ENCODE measurements at regions not wholly inside any gene's neighbourhood (a gene's known extent, or its start where the extent isn't known, plus 50 kb on each side); places are given as distances from the start of the nearest gene placed in this dataset.

DNA sequence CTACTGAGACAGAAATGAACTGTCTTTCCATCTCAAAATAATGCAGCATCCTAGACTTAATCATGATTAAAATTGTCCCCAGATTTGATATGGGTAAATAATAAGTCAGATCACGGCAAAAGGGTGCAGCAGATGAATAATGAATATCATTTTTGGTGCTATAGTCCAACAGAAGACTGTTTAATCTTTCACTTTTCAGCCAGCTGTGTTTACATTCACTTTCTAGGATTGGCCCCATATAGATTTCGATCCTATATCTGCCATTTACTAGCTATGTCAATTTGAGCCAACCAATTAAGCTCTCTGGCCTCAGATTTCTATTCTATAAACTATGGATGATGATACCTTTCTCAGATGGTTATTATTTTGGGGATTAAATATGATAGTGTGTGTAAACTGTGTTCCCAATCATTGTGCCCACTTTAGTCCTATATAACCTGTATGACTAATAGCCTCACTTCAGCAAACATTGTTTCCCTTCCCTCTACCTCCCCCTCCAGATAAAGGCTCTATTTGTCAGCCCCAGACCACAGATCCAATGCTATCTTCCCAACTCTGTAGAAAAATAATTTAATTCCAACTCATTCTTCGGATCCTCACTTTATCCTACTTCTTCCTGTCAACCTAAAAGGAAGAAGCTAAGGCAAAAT is 53.6 kb upstream of the NT5E start:
- no peak overlapping the region for H3K4me3 ChIP-seq (ENCODE audit: low read depth, low read length)
- no peak for DNase-seq (ENCODE audit: low read depth)
- TF ChIP-seq MYC (IDR thresholded peaks at IDR 0.05; ENCODE audit: low read depth, low read length), result no peak
- TF ChIP-seq, protein P1, sequence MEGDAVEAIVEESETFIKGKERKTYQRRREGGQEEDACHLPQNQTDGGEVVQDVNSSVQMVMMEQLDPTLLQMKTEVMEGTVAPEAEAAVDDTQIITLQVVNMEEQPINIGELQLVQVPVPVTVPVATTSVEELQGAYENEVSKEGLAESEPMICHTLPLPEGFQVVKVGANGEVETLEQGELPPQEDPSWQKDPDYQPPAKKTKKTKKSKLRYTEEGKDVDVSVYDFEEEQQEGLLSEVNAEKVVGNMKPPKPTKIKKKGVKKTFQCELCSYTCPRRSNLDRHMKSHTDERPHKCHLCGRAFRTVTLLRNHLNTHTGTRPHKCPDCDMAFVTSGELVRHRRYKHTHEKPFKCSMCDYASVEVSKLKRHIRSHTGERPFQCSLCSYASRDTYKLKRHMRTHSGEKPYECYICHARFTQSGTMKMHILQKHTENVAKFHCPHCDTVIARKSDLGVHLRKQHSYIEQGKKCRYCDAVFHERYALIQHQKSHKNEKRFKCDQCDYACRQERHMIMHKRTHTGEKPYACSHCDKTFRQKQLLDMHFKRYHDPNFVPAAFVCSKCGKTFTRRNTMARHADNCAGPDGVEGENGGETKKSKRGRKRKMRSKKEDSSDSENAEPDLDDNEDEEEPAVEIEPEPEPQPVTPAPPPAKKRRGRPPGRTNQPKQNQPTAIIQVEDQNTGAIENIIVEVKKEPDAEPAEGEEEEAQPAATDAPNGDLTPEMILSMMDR (IDR thresholded peaks at IDR 0.05; ENCODE audit: low read depth, low read length), result no peak
- no peak for TF ChIP-seq POLR2A (IDR thresholded peaks at IDR 0.05; ENCODE audit: extremely low read depth, insufficient read length)
- TF ChIP-seq, protein P2, sequence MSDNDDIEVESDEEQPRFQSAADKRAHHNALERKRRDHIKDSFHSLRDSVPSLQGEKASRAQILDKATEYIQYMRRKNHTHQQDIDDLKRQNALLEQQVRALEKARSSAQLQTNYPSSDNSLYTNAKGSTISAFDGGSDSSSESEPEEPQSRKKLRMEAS (IDR thresholded peaks at IDR 0.05; ENCODE audit: low read depth, low read length), result no peak

DNA sequence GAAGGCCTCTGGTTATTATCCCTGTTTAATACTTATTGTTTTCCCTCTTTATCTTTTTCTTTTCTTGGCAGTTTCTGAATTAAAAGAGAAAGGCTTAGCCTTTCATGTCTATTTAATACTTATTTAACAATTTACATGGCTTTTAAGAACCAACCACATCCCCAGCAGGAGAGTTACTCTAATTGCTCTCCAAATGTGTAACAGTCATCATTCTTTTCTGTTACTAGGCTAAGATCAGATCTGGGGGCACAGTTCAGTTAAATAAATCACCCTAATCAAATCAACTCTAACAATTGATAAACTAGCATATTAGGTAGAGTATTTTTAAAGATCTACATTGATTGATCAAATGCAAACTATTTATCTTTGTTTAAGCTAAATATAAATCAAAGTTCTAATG is 54.1 kb upstream of the NT5E start:
- H3K4me3 ChIP-seq (ENCODE audit: low read depth, low read length), result no peak overlapping the region
- no peak for DNase-seq (ENCODE audit: low read depth)
- TF ChIP-seq MYC (IDR thresholded peaks at IDR 0.05; ENCODE audit: low read depth, low read length) (no peak), POLR2A (IDR thresholded peaks at IDR 0.05; ENCODE audit: extremely low read depth, insufficient read length) (no peak)
- TF ChIP-seq, protein P2 (IDR thresholded peaks at IDR 0.05; ENCODE audit: low read depth, low read length), result no peak
- TF ChIP-seq, protein P1 (IDR thresholded peaks at IDR 0.05; ENCODE audit: low read depth, low read length), result no peak

DNA sequence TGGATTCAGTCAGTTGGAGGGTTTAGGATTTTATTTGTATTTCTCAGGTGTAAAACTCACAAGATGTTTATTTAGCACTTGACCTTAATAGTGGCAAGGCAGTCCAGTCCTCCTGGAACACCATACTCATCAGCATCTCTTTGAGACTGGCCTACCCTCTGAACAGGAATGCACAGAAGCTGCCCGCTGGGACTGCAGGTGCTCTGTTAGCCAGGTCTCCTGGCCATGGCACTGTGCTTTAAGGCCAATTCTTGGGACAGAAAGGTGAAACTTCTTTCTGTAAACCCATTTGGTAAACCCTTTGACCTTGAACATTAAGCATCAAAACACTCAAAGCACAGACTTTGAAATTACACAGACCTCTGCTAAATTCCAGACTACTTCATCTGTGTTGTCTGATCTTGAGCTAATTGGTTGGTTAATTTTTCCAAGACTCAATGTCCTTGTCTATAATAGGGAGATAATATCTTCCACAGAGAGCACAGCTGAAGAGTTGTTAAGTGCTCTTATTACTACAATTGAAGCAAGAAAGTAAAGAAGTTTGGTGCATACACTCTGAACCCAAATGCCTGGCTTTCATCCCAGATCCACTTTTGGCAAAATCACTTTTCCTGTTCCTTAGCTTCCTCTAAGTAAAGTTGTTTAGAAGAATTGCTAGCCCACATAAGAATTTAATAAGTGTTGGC is 54.9 kb upstream of the NT5E start:
- TF ChIP-seq, protein P2 (IDR thresholded peaks at IDR 0.05; ENCODE audit: low read depth, low read length), result no peak
- TF ChIP-seq POLR2A (IDR thresholded peaks at IDR 0.05; ENCODE audit: extremely low read depth, insufficient read length) (no peak), MYC (IDR thresholded peaks at IDR 0.05; ENCODE audit: low read depth, low read length) (no peak)
- TF ChIP-seq, protein P1 (IDR thresholded peaks at IDR 0.05; ENCODE audit: low read depth, low read length), result no peak
- H3K4me3 ChIP-seq (ENCODE audit: low read depth, low read length), result no peak overlapping the region
- no peak for DNase-seq (ENCODE audit: low read depth)

DNA sequence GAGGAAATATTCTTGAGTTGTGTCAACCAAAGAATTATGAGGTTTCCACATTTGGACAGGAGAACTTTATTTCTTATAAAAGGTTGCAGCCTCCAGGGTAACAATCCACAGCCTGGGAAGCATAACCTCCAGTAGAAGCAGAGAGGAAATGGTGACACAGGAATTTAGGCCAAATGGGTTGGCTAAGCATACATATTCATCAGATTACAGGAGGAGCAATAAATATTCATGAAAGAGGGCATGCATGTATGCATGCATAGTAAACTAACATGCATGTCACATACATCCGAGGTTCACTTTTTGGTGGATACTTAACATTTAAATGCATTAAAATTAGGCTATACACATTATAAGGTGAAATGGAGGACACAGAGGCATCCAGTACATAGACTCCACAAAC is 55.7 kb upstream of the NT5E start:
- TF ChIP-seq, protein P1 (IDR thresholded peaks at IDR 0.05; ENCODE audit: low read depth, low read length), result no peak
- TF ChIP-seq, protein P2 (IDR thresholded peaks at IDR 0.05; ENCODE audit: low read depth, low read length), result no peak
- TF ChIP-seq POLR2A (IDR thresholded peaks at IDR 0.05; ENCODE audit: extremely low read depth, insufficient read length), result no peak
- TF ChIP-seq MYC (IDR thresholded peaks at IDR 0.05; ENCODE audit: low read depth, low read length), result no peak

DNA sequence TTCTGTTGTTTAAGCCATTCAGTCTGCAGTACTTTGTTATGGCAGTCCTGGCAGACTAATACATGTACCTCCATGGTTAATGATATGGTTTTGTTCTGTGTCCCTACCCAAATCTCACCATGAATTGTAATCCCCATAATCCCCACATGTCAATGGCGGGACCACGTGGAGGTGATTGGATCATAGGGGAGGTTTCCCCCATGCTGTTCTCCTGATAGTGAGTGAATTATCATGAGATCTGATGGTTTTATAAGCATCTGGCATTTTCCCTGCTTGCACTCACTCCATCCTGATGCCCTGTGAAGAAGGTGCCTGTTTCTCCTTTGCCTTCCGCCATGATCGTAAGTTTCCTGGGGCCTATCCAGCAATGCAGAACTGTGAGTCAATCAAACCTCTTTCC is 57.5 kb upstream of the NT5E start:
- H3K4me3 ChIP-seq (ENCODE audit: low read depth, low read length), result no peak overlapping the region
- TF ChIP-seq POLR2A (IDR thresholded peaks at IDR 0.05; ENCODE audit: extremely low read depth, insufficient read length), result no peak
- TF ChIP-seq, protein P1 (IDR thresholded peaks at IDR 0.05; ENCODE audit: low read depth, low read length), result no peak
- TF ChIP-seq MYC (IDR thresholded peaks at IDR 0.05; ENCODE audit: low read depth, low read length), result no peak
- TF ChIP-seq, protein P2 (IDR thresholded peaks at IDR 0.05; ENCODE audit: low read depth, low read length), result no peak
- DNase-seq (ENCODE audit: low read depth), result no peak

More for the DNA sequence above, 55.7 kb upstream of the NT5E start:
- no peak for DNase-seq (ENCODE audit: low read depth)
- H3K4me3 ChIP-seq (ENCODE audit: low read depth, low read length), result no peak overlapping the region
